SK-N-SH treated with all-trans-retinoic acid at 6 μM for 48 hours (cell line): ENCODE measurements at regions not wholly inside any gene's neighbourhood (a gene's known extent, or its start where the extent isn't known, plus 50 kb on each side); places are given as distances from the start of the nearest gene placed in this dataset.

ENCODE experiments used
- ATAC-seq: fragments of 200-7000 bp; cut with Tn5 transposase; 3 replicates; pipeline ENCODE4 v1.9.1; 2020; ENCODE audit warnings: mild to moderate bottlenecking, moderate library complexity
- ARNTL ChIP-seq: fragments of 450-650 bp; formaldehyde crosslinking; IDR thresholded peaks from 2 replicates; pipeline ENCODE4 v1.5.0; 2020; ENCODE audit warnings: low read depth, mild to moderate bottlenecking, moderate library complexity, borderline replicate concordance
- CSDC2 ChIP-seq: fragments of 250-450 bp; sonication (Bioruptor Pico); IDR thresholded peaks from 2 replicates; pipeline ENCODE4 v1.5.0; 2020; ENCODE audit warnings: mild to moderate bottlenecking, moderate library complexity
- ESRRG ChIP-seq: fragments of 250-450 bp; sonication (Bioruptor Pico); IDR thresholded peaks from 2 replicates; pipeline ENCODE4 v1.6.1; 2021; ENCODE audit warnings: mild to moderate bottlenecking
- GLIS3 ChIP-seq: fragments of 250-450 bp; sonication (Bioruptor Pico); IDR thresholded peaks from 2 replicates; pipeline ENCODE4 v1.5.0; 2020; ENCODE audit warnings: mild to moderate bottlenecking, moderate library complexity
- ISL1 ChIP-seq: fragments of 250-450 bp; sonication (Bioruptor Pico); IDR thresholded peaks from 2 replicates; pipeline ENCODE4 v2.1.2; 2022; ENCODE audit warnings: mild to moderate bottlenecking, moderate library complexity
- OSR1 ChIP-seq: fragments of 250-450 bp; sonication (Bioruptor Pico); IDR thresholded peaks from 2 replicates; pipeline ENCODE4 v1.8.0; 2022; ENCODE audit warnings: moderate library complexity, mild to moderate bottlenecking, inconsistent platforms
- PPARA ChIP-seq: fragments of 250-450 bp; sonication (Bioruptor Pico); IDR thresholded peaks from 2 replicates; pipeline ENCODE4 v1.5.0; 2020; ENCODE audit warnings: mild to moderate bottlenecking, borderline replicate concordance
- RARB ChIP-seq: fragments of 250-450 bp; sonication (Bioruptor Pico); IDR thresholded peaks from 2 replicates; pipeline ENCODE4 v1.8.0; 2021; ENCODE audit warnings: mild to moderate bottlenecking, moderate library complexity
- SNAI2 ChIP-seq: fragments of 250-450 bp; sonication (Bioruptor Pico); IDR thresholded peaks from 2 replicates; pipeline ENCODE4 v1.5.0; 2020; ENCODE audit warnings: mild to moderate bottlenecking, moderate library complexity
- TCF4 ChIP-seq: fragments of 250-450 bp; sonication (Bioruptor Pico); IDR thresholded peaks from 2 replicates; pipeline ENCODE4 v1.8.0; 2021; ENCODE audit warnings: mild to moderate bottlenecking, moderate library complexity, borderline replicate concordance
- TOX ChIP-seq: fragments of 250-450 bp; sonication (Bioruptor Pico); IDR thresholded peaks from 2 replicates; pipeline ENCODE4 v1.8.0; 2021; ENCODE audit warnings: mild to moderate bottlenecking, moderate library complexity, borderline replicate concordance
- ZC3H10 ChIP-seq: fragments of 250-450 bp; sonication (Bioruptor Pico); IDR thresholded peaks from 2 replicates; pipeline ENCODE4 v1.5.1; 2021; ENCODE audit warnings: mild to moderate bottlenecking, moderate library complexity
- ZFP3 ChIP-seq: fragments of 250-450 bp; sonication (Bioruptor Pico); IDR thresholded peaks from 2 replicates; pipeline ENCODE4 v1.5.0; 2020; ENCODE audit warnings: mild to moderate bottlenecking, moderate library complexity
- ZFP30 ChIP-seq: fragments of 450-650 bp; formaldehyde crosslinking; IDR thresholded peaks from 2 replicates; pipeline ENCODE4 v1.5.0; 2022; ENCODE audit warnings: mild to moderate bottlenecking, moderate library complexity
- ZNF70 ChIP-seq: fragments of 450-650 bp; formaldehyde crosslinking; IDR thresholded peaks from 2 replicates; pipeline ENCODE4 v1.5.0; 2020; ENCODE audit warnings: mild to moderate bottlenecking, moderate library complexity
- ZNF8 ChIP-seq: fragments of 450-650 bp; formaldehyde crosslinking; IDR thresholded peaks from 2 replicates; pipeline ENCODE4 v1.5.0; 2020; ENCODE audit warnings: mild to moderate bottlenecking, moderate library complexity
- TF ChIP-seq, protein P1 (sequence below): fragments of 250-450 bp; sonication (Bioruptor Pico); IDR thresholded peaks from 2 replicates; pipeline ENCODE4 v1.5.1; 2020; ENCODE audit warnings: low read depth, mild to moderate bottlenecking, moderate library complexity
- TF ChIP-seq, protein P2 (sequence below): fragments of 250-450 bp; sonication (Bioruptor Pico); IDR thresholded peaks from 2 replicates; pipeline ENCODE4 v1.5.1; 2021; ENCODE audit warnings: mild to moderate bottlenecking, moderate library complexity
- TF ChIP-seq, protein P3 (sequence below): fragments of 250-450 bp; sonication (Bioruptor Pico); IDR thresholded peaks from 2 replicates; pipeline ENCODE4 v1.8.0; 2021; ENCODE audit warnings: low read depth, mild to moderate bottlenecking, moderate library complexity, borderline replicate concordance
- TF ChIP-seq, protein P4 (sequence below): fragments of 250-450 bp; sonication (Bioruptor Pico); IDR thresholded peaks from 2 replicates; pipeline ENCODE4 v1.5.0; 2020; ENCODE audit warnings: mild to moderate bottlenecking, moderate library complexity

- TF ChIP-seq, protein P1, sequence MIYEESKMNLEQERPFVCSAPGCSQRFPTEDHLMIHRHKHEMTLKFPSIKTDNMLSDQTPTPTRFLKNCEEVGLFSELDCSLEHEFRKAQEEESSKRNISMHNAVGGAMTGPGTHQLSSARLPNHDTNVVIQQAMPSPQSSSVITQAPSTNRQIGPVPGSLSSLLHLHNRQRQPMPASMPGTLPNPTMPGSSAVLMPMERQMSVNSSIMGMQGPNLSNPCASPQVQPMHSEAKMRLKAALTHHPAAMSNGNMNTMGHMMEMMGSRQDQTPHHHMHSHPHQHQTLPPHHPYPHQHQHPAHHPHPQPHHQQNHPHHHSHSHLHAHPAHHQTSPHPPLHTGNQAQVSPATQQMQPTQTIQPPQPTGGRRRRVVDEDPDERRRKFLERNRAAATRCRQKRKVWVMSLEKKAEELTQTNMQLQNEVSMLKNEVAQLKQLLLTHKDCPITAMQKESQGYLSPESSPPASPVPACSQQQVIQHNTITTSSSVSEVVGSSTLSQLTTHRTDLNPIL (CRISPR knock-in tag) = no peak
- TF ChIP-seq TCF4 (CRISPR knock-in tag) = peak; percentile 22; the same call in 1 of the 2 replicates
- peak; percentile 51 for TF ChIP-seq ZNF70 (CRISPR knock-in tag)
- no peak for ATAC-seq
These were observed 173.5 kb downstream of the KLF13 start for GRCh38 chr15:31499953-31500765.

GRCh38 chr15:31500766-31501449 is 174.3 kb downstream of the KLF13 start:
- ATAC-seq = no peak
- TF ChIP-seq OSR1 (CRISPR knock-in tag) = no peak
- TF ChIP-seq ZNF70 (CRISPR knock-in tag) = no peak

DNA sequence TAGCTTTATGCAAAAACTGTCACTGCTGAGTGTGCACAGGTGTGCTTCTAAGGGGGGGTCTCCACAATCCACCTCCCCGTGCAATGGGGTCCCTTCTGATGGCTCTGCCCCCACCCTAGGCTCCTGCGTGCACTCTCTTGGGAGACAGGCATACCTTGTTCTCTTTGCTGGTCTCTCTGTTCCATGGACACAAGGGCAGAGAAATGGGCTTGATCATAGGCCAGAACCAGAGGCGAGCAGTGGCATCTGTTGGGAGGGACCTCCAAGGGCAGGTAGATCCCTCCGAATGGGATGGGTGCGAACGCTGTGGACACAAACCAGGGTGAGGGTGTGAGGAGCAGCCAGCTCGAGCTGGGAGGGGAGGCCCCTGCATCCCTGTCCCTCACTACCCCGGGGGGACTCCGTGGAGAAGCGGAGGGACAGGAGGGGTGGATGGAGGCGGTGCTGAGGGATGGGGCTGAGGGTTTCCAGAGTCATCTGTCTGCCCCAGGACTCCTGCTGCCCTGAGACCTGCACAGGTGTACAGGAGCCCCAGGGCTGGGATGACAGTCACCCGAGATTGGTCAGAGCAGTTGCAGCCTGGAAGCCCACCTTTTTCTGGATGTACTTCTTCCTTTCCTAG is 175.0 kb downstream of the KLF13 start:
- ATAC-seq = no peak
- TF ChIP-seq TCF4 (CRISPR knock-in tag) = no peak
- TF ChIP-seq, protein P2, sequence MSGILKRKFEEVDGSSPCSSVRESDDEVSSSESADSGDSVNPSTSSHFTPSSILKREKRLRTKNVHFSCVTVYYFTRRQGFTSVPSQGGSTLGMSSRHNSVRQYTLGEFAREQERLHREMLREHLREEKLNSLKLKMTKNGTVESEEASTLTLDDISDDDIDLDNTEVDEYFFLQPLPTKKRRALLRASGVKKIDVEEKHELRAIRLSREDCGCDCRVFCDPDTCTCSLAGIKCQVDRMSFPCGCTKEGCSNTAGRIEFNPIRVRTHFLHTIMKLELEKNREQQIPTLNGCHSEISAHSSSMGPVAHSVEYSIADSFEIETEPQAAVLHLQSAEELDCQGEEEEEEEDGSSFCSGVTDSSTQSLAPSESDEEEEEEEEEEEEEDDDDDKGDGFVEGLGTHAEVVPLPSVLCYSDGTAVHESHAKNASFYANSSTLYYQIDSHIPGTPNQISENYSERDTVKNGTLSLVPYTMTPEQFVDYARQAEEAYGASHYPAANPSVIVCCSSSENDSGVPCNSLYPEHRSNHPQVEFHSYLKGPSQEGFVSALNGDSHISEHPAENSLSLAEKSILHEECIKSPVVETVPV = no peak
- TF ChIP-seq ESRRG (CRISPR knock-in tag) = no peak

GRCh38 chr15:31502541-31503229 is 176.1 kb downstream of the KLF13 start:
- no peak for TF ChIP-seq OSR1 (CRISPR knock-in tag)
- TF ChIP-seq ARNTL (CRISPR knock-in tag) = no peak
- TF ChIP-seq CSDC2 (CRISPR knock-in tag) = no peak
- no peak for TF ChIP-seq GLIS3 (CRISPR knock-in tag)
- TF ChIP-seq, protein P3, sequence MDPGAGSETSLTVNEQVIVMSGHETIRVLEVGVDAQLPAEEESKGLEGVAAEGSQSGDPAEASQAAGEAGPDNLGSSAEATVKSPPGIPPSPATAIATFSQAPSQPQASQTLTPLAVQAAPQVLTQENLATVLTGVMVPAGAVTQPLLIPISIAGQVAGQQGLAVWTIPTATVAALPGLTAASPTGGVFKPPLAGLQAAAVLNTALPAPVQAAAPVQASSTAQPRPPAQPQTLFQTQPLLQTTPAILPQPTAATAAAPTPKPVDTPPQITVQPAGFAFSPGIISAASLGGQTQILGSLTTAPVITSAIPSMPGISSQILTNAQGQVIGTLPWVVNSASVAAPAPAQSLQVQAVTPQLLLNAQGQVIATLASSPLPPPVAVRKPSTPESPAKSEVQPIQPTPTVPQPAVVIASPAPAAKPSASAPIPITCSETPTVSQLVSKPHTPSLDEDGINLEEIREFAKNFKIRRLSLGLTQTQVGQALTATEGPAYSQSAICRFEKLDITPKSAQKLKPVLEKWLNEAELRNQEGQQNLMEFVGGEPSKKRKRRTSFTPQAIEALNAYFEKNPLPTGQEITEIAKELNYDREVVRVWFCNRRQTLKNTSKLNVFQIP = no peak
- TF ChIP-seq PPARA (CRISPR knock-in tag) = no peak
- no peak for TF ChIP-seq ZFP30 (CRISPR knock-in tag)
- TF ChIP-seq ZFP3 = no peak
- TF ChIP-seq ISL1 (CRISPR knock-in tag) = no peak
- TF ChIP-seq, all 23 proteins: peak for 0
- ATAC-seq = no peak

GRCh38 chr15:31503256-31503655 is 176.6 kb downstream of the KLF13 start:
- ATAC-seq = no peak
- TF ChIP-seq ARNTL (CRISPR knock-in tag) = no peak
- no peak for TF ChIP-seq ZFP3

GRCh38 chr15:31503758-31504461 is 177.3 kb downstream of the KLF13 start:
- TF ChIP-seq, protein P3 = no peak
- TF ChIP-seq RARB (no peak), ZC3H10 (CRISPR knock-in tag) (no peak), SNAI2 (CRISPR knock-in tag) (no peak), GLIS3 (CRISPR knock-in tag) (no peak), PPARA (CRISPR knock-in tag) (no peak), ZFP3 (no peak), TOX (CRISPR knock-in tag) (no peak), ESRRG (CRISPR knock-in tag) (no peak), CSDC2 (CRISPR knock-in tag) (no peak), ZNF8 (no peak), ARNTL (CRISPR knock-in tag) (no peak)
- TF ChIP-seq, protein P4, sequence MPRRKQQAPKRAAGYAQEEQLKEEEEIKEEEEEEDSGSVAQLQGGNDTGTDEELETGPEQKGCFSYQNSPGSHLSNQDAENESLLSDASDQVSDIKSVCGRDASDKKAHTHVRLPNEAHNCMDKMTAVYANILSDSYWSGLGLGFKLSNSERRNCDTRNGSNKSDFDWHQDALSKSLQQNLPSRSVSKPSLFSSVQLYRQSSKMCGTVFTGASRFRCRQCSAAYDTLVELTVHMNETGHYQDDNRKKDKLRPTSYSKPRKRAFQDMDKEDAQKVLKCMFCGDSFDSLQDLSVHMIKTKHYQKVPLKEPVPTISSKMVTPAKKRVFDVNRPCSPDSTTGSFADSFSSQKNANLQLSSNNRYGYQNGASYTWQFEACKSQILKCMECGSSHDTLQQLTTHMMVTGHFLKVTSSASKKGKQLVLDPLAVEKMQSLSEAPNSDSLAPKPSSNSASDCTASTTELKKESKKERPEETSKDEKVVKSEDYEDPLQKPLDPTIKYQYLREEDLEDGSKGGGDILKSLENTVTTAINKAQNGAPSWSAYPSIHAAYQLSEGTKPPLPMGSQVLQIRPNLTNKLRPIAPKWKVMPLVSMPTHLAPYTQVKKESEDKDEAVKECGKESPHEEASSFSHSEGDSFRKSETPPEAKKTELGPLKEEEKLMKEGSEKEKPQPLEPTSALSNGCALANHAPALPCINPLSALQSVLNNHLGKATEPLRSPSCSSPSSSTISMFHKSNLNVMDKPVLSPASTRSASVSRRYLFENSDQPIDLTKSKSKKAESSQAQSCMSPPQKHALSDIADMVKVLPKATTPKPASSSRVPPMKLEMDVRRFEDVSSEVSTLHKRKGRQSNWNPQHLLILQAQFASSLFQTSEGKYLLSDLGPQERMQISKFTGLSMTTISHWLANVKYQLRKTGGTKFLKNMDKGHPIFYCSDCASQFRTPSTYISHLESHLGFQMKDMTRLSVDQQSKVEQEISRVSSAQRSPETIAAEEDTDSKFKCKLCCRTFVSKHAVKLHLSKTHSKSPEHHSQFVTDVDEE = no peak
- TF ChIP-seq, all 23 proteins: peak for 0
- no peak for ATAC-seq
